Suprapubic skin (tissue), 4 donors: ENCODE measurements at regions not wholly inside any gene's neighbourhood (a gene's known extent, or its start where the extent isn't known, plus 50 kb on each side); places are given as distances from the start of the nearest gene placed in this dataset.
"Not testable (repeated sequence)": the region's sequence is repeated elsewhere in the genome, so short reads cannot be mapped to it uniquely, and the experiment has no call there.

Experiments
- DNase-seq, 2 donors: peaks; one replicate each; pipeline ENCODE4 v3.0.0-alpha.2; 2019; ENCODE audit warnings: low spot score in 2 of 2
- H3K27ac ChIP-seq: fragments of 200-600 bp; sonication (generic); one replicate; pipeline ENCODE4 v1.5.1; 2019
- H3K27me3 ChIP-seq: fragments of 200-600 bp; sonication (generic); one replicate; pipeline ENCODE4 v1.5.1; 2019
- H3K36me3 ChIP-seq: fragments of 200-600 bp; sonication (generic); one replicate; pipeline ENCODE4 v1.5.1; 2019
- H3K4me1 ChIP-seq: fragments of 200-600 bp; sonication (generic); one replicate; pipeline ENCODE4 v1.5.1; 2019
- H3K4me3 ChIP-seq: fragments of 200-600 bp; sonication (generic); one replicate; pipeline ENCODE4 v1.5.1; 2019; ENCODE audit warnings: mild to moderate bottlenecking
- H3K9me3 ChIP-seq: fragments of 200-600 bp; sonication (generic); one replicate; pipeline ENCODE4 v1.5.1; 2019
- EP300 ChIP-seq: sonication (generic); formaldehyde crosslinking; IDR thresholded peaks from one replicate; pipeline ENCODE4 v1.6.1; 2017; ENCODE audit warnings: antibody characterized with exemption
- POLR2A ChIP-seq, 2 donors: fragments of 450-650 bp; IDR thresholded peaks; one replicate each; pipeline ENCODE4 v1.6.1; 2017; ENCODE audit warnings: antibody characterized with exemption in 2 of 2, mild to moderate bottlenecking in 2 of 2, moderate library complexity in 2 of 2
- POLR2AphosphoS5 ChIP-seq, 3 donors: sonication (generic); formaldehyde crosslinking; IDR thresholded peaks; one replicate each; pipeline ENCODE4 v1.6.1; 2017; ENCODE audit warnings: antibody characterized with exemption in 3 of 3
- WGBS: methylation state at CpG from one replicate; pipeline ENCODE4 v1.1.5; 2018; 5-methylcytosine and 5-hydroxymethylcytosine counted together
- TF ChIP-seq, protein P1 (sequence below), 2 donors: fragments of 200-600 bp in 1 of 2; fragments of 450-650 bp in 1 of 2; sonication (generic) in 1 of 2; IDR thresholded peaks; one replicate each; pipeline ENCODE4 v1.5.1; 2016 to 2019; ENCODE audit warnings: antibody characterized with exemption in 2 of 2, mild to moderate bottlenecking in 1 of 2, moderate library complexity in 1 of 2

DNA sequence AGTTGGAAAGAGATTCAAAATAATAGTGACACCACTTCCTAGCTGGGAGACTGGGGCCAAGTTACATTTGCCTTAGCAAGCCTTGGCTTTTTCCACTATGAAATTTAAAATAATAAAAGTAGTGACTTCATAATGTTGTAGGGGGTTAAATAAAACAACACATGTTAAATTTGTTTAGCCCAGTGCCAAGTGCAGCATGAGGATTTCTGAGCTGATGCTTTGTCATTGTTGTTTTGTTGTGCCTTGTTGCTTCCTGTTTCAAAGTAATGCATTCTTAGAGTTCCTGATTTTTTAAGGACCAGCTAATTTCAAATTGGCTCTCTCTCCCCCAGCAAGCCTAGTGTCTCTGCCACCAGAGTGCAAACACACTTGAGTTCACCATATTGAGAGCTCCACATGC lies 270.7 kb upstream of the PAPPA start:
- TF ChIP-seq POLR2AphosphoS5 (IDR thresholded peaks at IDR 0.05) (no peak), EP300 (no peak), POLR2A (IDR thresholded peaks at IDR 0.05) (no peak)
- TF ChIP-seq, protein P1, sequence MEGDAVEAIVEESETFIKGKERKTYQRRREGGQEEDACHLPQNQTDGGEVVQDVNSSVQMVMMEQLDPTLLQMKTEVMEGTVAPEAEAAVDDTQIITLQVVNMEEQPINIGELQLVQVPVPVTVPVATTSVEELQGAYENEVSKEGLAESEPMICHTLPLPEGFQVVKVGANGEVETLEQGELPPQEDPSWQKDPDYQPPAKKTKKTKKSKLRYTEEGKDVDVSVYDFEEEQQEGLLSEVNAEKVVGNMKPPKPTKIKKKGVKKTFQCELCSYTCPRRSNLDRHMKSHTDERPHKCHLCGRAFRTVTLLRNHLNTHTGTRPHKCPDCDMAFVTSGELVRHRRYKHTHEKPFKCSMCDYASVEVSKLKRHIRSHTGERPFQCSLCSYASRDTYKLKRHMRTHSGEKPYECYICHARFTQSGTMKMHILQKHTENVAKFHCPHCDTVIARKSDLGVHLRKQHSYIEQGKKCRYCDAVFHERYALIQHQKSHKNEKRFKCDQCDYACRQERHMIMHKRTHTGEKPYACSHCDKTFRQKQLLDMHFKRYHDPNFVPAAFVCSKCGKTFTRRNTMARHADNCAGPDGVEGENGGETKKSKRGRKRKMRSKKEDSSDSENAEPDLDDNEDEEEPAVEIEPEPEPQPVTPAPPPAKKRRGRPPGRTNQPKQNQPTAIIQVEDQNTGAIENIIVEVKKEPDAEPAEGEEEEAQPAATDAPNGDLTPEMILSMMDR (IDR thresholded peaks at IDR 0.05): no peak
- Histone ChIP-seq H3K4me1 (no peaks in the 10 kb centered on the region), H3K36me3 (no peaks in the 10 kb centered on the region), H3K27me3 (peaks cover 4% of the 10 kb centered on the region), H3K9me3 (no peaks in the 10 kb centered on the region), H3K27ac (no peak overlapping the region), H3K4me3 (no peak overlapping the region)
- no peak for DNase-seq

DNA sequence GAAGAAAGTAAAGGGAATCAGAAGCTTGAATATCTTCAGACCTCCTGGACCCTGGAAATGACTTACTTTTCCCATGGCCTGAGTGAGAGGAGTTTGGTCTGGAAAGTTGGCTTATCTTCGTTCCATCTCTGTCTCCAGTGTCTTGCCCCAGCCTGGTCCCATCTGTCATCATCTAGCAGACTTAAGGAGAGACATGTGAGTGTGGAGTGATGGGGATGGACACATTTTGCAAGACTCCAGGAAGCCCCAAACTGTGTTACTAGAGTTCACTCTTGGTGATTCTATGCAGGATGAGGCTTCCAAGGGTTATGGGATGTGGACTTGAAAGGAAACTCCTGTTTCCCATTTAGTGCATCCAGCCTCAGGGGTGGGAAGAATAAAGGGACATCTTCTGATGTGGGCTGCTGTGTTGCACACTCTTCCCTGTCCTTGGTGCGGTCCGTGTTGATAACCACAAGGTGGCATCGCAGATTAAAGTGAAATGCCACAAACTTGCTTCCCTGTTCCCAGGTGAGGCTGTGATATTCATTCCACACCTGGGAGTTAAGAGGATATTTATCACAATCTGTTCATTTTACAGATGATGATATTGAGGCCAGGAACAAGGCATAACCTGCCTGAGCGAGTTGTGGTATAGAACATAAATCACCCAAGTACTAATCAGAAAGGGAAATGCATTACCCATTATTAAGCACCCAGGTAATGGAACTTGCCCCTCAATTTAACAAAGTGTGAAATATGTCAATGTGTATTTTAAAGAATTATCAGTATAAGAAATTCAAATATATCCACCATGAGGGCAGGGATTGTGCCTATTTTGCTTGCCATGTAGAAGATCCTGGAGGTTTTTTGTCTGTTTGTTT lies 269.9 kb upstream of the PAPPA start:
- H3K36me3 ChIP-seq: no peaks in the 10 kb centered on the region
- H3K27me3 ChIP-seq: peaks cover 4% of the 10 kb centered on the region
- no peak overlapping the region for H3K27ac ChIP-seq
- H3K4me3 ChIP-seq: no peak overlapping the region
- no peaks in the 10 kb centered on the region for H3K9me3 ChIP-seq
- TF ChIP-seq POLR2A (IDR thresholded peaks at IDR 0.05): no peak
- TF ChIP-seq EP300: no peak
- no peak for TF ChIP-seq POLR2AphosphoS5 (IDR thresholded peaks at IDR 0.05)
- TF ChIP-seq, protein P1 (IDR thresholded peaks at IDR 0.05): peak in 1 of 2 donors; percentile 29
- no peaks in the 10 kb centered on the region for H3K4me1 ChIP-seq
- no peak for DNase-seq
- WGBS: 40% methylated on average over 5 of the region's 5 CpGs

DNA sequence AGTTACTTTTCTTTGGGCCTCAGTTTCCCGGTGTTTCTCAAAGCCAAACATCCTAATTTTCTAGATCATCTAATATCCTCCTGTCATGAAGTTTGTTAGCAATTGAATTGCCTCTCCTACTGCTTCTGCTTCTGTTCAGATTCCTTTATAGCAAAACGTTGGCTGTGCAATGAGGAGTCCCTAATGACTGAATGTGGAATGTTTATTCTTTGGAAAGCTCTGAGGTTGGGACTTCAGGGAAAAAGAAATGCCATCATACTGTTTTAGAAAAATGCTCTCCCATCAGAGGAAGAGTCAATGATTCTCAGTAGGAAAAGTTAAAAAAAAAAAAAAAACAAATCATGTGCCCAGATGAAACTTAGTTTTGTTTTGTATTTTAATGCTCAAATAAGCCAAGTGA lies 268.7 kb upstream of the PAPPA start:
- WGBS: 53% methylated on average over 2 of the region's 2 CpGs
- no peaks in the 10 kb centered on the region for H3K27me3 ChIP-seq
- no peaks in the 10 kb centered on the region for H3K9me3 ChIP-seq
- no peak for DNase-seq
- H3K4me3 ChIP-seq: no peak overlapping the region
- H3K4me1 ChIP-seq: no peaks in the 10 kb centered on the region
- H3K36me3 ChIP-seq: no peaks in the 10 kb centered on the region
- TF ChIP-seq, protein P1 (IDR thresholded peaks at IDR 0.05): no peak
- no peak for TF ChIP-seq POLR2A (IDR thresholded peaks at IDR 0.05)
- no peak for TF ChIP-seq POLR2AphosphoS5 (IDR thresholded peaks at IDR 0.05)
- TF ChIP-seq EP300: no peak
- no peak overlapping the region for H3K27ac ChIP-seq

DNA sequence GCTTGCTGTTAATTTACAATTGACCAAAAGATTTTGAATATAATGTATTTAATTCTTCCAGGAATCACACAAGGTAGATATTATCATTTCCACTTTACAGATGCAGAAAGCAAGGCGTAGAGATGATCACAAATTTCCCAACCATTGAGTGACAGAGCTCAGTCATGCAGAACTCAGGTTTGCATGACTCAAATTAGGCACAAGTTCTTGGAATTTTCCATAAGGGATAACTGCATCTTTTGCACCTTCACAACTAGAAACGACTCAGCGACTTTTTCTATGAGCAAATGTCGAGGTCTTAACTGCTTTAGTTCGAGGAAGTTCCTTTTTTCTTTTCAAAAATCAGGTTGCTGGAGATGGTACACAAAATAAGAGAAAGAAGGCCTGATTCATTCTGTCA lies 265.5 kb upstream of the PAPPA start:
- H3K36me3 ChIP-seq: no peaks in the 10 kb centered on the region
- no peak for DNase-seq
- no peak for TF ChIP-seq EP300
- TF ChIP-seq, protein P1 (IDR thresholded peaks at IDR 0.05): no peak
- TF ChIP-seq POLR2A (IDR thresholded peaks at IDR 0.05): no peak
- TF ChIP-seq POLR2AphosphoS5 (IDR thresholded peaks at IDR 0.05): no peak
- H3K4me1 ChIP-seq: no peaks in the 10 kb centered on the region
- 83% methylated on average over 5 of the region's 5 CpGs for WGBS
- no peaks in the 10 kb centered on the region for H3K27me3 ChIP-seq
- H3K9me3 ChIP-seq: no peaks in the 10 kb centered on the region
- no peak overlapping the region for H3K4me3 ChIP-seq
- no peak overlapping the region for H3K27ac ChIP-seq

DNA sequence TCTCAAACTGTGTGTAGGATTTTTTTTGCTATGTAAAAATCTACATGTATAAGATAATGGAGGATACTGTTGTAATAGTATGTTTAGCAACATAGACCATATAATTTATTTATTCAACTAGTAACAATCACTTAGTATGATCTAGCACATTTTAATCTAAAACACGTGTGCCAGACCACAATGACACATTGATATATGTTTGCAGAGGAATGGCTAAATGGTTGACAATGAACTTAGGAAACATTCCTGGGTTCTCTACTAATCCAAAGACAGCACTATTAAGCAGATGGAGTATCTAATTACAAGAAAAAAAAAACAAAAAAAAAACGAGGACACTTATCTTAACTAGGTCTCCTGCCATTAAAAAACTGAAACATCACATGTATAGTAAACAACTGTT lies 261.7 kb upstream of the PAPPA start:
- Histone ChIP-seq H3K4me3 (no peak overlapping the region), H3K27ac (no peak overlapping the region), H3K4me1 (no peaks in the 10 kb centered on the region), H3K9me3 (no peaks in the 10 kb centered on the region), H3K36me3 (no peaks in the 10 kb centered on the region), H3K27me3 (no peaks in the 10 kb centered on the region)
- DNase-seq: no peak
- 18% methylated on average over 2 of the region's 2 CpGs for WGBS
- TF ChIP-seq, protein P1 (IDR thresholded peaks at IDR 0.05): no peak
- no peak for TF ChIP-seq POLR2AphosphoS5 (IDR thresholded peaks at IDR 0.05)
- no peak for TF ChIP-seq POLR2A (IDR thresholded peaks at IDR 0.05)
- no peak for TF ChIP-seq EP300

DNA sequence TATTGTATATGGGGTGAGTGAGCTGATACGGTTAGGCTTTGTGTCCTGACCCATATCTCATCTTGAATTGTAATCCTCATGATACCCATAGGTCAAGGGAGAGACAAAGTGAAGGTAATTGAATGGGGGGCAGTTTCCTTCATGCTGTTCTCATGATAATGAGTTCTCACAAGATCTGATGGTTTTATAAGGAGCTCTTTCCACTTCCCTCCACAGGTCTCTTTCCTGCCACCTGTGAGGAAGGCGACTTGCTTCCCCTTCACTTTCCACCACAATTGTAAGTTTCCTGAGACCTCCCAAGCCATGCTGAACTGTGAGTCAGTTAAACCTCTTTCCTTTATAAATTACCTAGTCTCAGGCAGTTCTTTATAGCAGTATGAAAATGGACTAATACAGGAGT lies 255.1 kb upstream of the PAPPA start:
- not testable (repeated sequence) for H3K27me3 ChIP-seq, DNase-seq, H3K4me1 ChIP-seq, H3K36me3 ChIP-seq, H3K27ac ChIP-seq, H3K4me3 ChIP-seq, H3K9me3 ChIP-seq
- WGBS: 74% methylated on average over 2 of the region's 2 CpGs
